ENCODE measurements at regions not wholly inside any gene's neighbourhood (a gene's known extent, or its start where the extent isn't known, plus 50 kb on each side); places are given as distances from the start of the nearest gene placed in this dataset.

DNA sequence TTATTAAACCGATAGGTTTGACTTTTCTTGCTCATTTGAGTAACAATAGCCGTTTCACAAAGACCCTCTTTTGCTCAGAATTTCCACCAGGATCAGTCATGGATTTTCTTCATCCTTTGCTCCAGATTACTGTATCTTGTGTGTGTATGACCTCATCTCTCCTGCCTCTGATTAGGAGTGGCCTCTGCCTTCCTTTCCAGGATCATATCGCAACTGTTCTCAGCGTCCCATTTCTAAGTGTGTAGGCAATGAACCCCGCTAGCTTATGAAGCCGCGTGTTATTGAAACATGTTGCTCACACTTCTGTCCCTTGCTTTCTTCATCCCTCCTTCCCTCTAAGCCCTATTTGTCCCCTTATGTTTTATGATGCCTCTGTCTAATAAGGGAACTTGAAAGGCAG, 169.8 kb upstream of the RPS23 start:
- FAIRE-seq, result peak; percentile 68
- no peaks in the 10 kb centered on the region for H3K9me3 ChIP-seq (replicated peaks; ENCODE audit: control insufficient read depth, insufficient read depth, low read depth, low read length)
- H3K27ac ChIP-seq (ENCODE audit: extremely low read depth, low read depth, low read length), result no peak overlapping the region
- peak; percentile 76 for ATAC-seq
- H3K4me1 ChIP-seq (replicated peaks in 1 of 2; ENCODE audit: control insufficient read depth in 2 of 2, insufficient read depth in 2 of 2, low read length in 2 of 2), result peaks cover 0 to 20% of the 10 kb centered on the region in 2 experiments; a peak in 3 of 5 replicates
- POLR2A ChIA-PET, result interaction anchor here (0.7 kb wide), 1 partner anchor 63 kb away, joined by 3 read pairs; no protein-coding TSS in a partner anchor
- no peak overlapping the region for H3K4me3 ChIP-seq
- no peaks in the 10 kb centered on the region for H3K9me1 ChIP-seq (ENCODE audit: control insufficient read depth, insufficient read depth, low read length)
- peak overlapping the region; percentile 69 for H2AFZ ChIP-seq (ENCODE audit: low read depth, low read length)
- no peaks in the 10 kb centered on the region; the same call in 2 of the 3 replicates for H3K79me2 ChIP-seq (ENCODE audit: control insufficient read depth, insufficient read depth, low read length)
- H3K9ac ChIP-seq (ENCODE audit: insufficient read depth in 1 of 2, low read depth in 2 of 2, low read length in 2 of 2), result no peak overlapping the region
- in situ Hi-C loops (cut with MboI) (no loop called here), intact Hi-C loops (cut with micrococcal nuclease) (no loop called here)
- no peaks in the 10 kb centered on the region for H4K20me1 ChIP-seq (replicated peaks; ENCODE audit: control insufficient read depth, insufficient read depth, low read length)
- no peak for DNase-seq (ENCODE audit: extremely low read depth in 1 of 4, low spot score in 3 of 4)
- H3K36me3 ChIP-seq (ENCODE audit: control insufficient read depth, insufficient read depth, low read length), result no peaks in the 10 kb centered on the region; the same call in 2 of the 3 replicates
- H3K27me3 ChIP-seq (ENCODE audit: control insufficient read depth in 2 of 2, insufficient read depth in 2 of 2, low read length in 2 of 2), result no peaks in the 10 kb centered on the region
- CTCF ChIA-PET (ENCODE audit: low intra/inter-chr PET ratio), result no interaction called here
- WGBS (ENCODE audit: insufficient coverage, low coverage, missing lambda C conversion rate), result 28% methylated on average over 7 of the region's 7 CpGs
- H3K4me2 ChIP-seq (ENCODE audit: insufficient read depth, low read length), result no peak overlapping the region; the same call in 1 of the 2 replicates
- BruUV-seq (replicated peaks), result no TSS peak
- TF ChIP-seq JUND (IDR thresholded peaks at IDR 0.05; ENCODE audit: borderline replicate concordance, low read depth, low read length), result peak; percentile 79
- peak; percentile 93 for TF ChIP-seq JUND (tag; IDR thresholded peaks at IDR 0.05; ENCODE audit: borderline replicate concordance, low read depth, low read length)
- no peak for TF ChIP-seq BCL6 (CRISPR knock-in tag; IDR thresholded peaks at IDR 0.05)
- TF ChIP-seq, protein P1, sequence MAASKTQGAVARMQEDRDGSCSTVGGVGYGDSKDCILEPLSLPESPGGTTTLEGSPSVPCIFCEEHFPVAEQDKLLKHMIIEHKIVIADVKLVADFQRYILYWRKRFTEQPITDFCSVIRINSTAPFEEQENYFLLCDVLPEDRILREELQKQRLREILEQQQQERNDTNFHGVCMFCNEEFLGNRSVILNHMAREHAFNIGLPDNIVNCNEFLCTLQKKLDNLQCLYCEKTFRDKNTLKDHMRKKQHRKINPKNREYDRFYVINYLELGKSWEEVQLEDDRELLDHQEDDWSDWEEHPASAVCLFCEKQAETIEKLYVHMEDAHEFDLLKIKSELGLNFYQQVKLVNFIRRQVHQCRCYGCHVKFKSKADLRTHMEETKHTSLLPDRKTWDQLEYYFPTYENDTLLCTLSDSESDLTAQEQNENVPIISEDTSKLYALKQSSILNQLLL (CRISPR knock-in tag; IDR thresholded peaks at IDR 0.05; ENCODE audit: borderline replicate concordance), result no peak
- TF ChIP-seq EWSR1 (IDR thresholded peaks at IDR 0.05; ENCODE audit: borderline replicate concordance, low read depth, partially characterized antibody), result no peak
- TF ChIP-seq SNRNP70 (optimal IDR thresholded peaks at IDR 0.05; ENCODE audit: low read depth, low read length), result no peak
- no peak for TF ChIP-seq RHOXF2B (CRISPR knock-in tag; conservative IDR thresholded peaks at IDR 0.05)
- TF ChIP-seq CTBP1 (IDR thresholded peaks at IDR 0.05; ENCODE audit: borderline replicate concordance), result 0 out of 2 replicates have a peak, but pooled peaks have one; percentile 16
- TF ChIP-seq CHCHD3 (CRISPR knock-in tag; IDR thresholded peaks at IDR 0.05), result no peak
- no peak for TF ChIP-seq RB1 (IDR thresholded peaks at IDR 0.05; ENCODE audit: low read depth)
- TF ChIP-seq BRCA1 (IDR thresholded peaks at IDR 0.05), result no peak
- TF ChIP-seq BRCA1 (CRISPR knock-in tag; IDR thresholded peaks at IDR 0.05), result no peak
- no peak for TF ChIP-seq HLTF (IDR thresholded peaks at IDR 0.05)
- TF ChIP-seq CXXC5 (CRISPR knock-in tag; IDR thresholded peaks at IDR 0.05), result no peak
- no peak for TF ChIP-seq ZNF592 (IDR thresholded peaks at IDR 0.05)
- peak; percentile 69; the same call in 1 of the 2 replicates for TF ChIP-seq JUN (IDR thresholded peaks at IDR 0.05; ENCODE audit: borderline replicate concordance, low read depth, low read length)
- TF ChIP-seq JUN (CRISPR knock-in tag; IDR thresholded peaks at IDR 0.05; ENCODE audit: borderline replicate concordance), result no peak
- TF ChIP-seq PCBP2 (IDR thresholded peaks at IDR 0.05; ENCODE audit: low read depth, low read length, poor library complexity, severe bottlenecking), result no peak
- no peak for TF ChIP-seq SREBF1 (IDR thresholded peaks at IDR 0.05; ENCODE audit: borderline replicate concordance, low read depth, low read length)
- no peak for TF ChIP-seq CREM (IDR thresholded peaks at IDR 0.05; ENCODE audit: low read depth)
- no peak for TF ChIP-seq ATF1 (CRISPR knock-in tag; IDR thresholded peaks at IDR 0.05)
- TF ChIP-seq ATF1 (tag; IDR thresholded peaks at IDR 0.05), result 0 out of 2 replicates have a peak, but pooled peaks have one; percentile 23
